GM18498 (cell line): ENCODE measurements at regions not wholly inside any gene's neighbourhood (a gene's known extent, or its start where the extent isn't known, plus 50 kb on each side); places are given as distances from the start of the nearest gene placed in this dataset.

Experiments
- ATAC-seq: cut with Tn5 transposase; IDR thresholded peaks from one replicate; pipeline ENCODE4 v1.9.1; 2021; ENCODE audit warnings: mild to moderate bottlenecking, moderate library complexity; ENCODE audit not compliant: unreplicated experiment

DNA sequence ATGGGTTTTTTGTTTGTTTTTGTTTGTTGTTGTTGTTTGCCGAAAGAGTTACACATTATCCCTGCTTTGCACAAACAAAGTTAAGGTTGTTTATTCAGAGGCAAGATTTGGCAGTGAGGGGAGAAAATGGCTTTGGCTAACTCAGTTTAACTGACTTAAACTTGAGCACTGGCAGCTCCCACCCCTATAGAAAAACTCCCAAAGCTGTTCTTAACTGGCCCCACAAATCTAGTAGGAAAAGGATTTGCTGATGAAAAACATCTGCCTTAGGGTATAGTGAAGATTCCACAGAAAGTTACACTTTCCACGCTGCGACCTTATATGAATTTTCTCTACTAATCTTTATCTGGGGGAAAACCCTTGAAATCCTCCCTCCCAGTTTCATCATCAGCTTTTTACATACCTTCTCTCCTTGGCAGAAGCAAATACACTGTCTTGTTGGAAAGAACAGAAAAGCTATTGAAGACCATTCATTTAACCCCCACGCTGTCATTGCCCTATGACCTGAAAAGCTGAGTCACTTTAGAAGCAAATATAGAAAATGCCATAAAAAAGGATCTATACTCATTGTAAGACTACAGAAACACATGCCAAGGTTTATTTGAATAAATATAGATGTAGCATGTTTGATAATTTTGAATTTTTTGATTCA lies 551.7 kb downstream of the NR2F2 start:
- ATAC-seq = no peak

DNA sequence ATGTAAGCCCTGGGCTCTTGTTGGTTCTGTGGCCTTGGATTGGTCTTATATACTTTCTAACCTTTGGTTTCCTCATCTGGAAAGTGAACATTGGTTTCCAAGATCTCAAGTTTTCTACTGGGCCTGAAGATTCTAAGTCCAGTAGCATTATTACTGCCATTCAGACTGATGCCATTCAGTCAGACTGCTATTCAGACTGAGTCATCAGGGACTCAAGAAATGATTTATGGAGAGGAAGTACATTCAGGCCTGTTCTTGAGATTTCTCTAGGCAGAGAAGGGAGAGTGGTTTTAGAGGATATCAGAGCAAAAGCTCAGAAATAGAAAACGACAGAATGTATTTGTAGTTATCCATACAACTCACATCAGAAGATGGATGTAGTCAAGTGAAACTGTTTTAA lies 557.2 kb downstream of the NR2F2 start:
- ATAC-seq = no peak

DNA sequence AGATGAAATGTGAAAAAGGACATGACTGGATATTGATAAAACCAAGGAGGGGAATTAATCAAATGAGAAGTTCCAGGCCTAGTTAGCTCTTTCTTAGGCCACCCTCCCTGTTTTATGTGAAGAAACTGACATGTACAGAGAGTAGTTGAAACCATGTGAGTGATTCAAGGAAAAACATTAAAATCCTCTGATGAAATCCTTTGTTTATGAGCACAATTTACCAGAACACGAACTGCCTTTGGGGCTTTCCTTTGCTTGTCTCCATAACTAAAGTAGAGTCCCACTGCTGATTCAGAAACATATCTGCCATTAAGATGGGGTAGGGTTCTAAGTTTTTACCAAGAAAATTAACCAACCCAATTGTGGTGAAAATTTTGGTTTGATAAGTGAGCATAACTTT lies 558.3 kb downstream of the NR2F2 start:
- no peak for ATAC-seq

DNA sequence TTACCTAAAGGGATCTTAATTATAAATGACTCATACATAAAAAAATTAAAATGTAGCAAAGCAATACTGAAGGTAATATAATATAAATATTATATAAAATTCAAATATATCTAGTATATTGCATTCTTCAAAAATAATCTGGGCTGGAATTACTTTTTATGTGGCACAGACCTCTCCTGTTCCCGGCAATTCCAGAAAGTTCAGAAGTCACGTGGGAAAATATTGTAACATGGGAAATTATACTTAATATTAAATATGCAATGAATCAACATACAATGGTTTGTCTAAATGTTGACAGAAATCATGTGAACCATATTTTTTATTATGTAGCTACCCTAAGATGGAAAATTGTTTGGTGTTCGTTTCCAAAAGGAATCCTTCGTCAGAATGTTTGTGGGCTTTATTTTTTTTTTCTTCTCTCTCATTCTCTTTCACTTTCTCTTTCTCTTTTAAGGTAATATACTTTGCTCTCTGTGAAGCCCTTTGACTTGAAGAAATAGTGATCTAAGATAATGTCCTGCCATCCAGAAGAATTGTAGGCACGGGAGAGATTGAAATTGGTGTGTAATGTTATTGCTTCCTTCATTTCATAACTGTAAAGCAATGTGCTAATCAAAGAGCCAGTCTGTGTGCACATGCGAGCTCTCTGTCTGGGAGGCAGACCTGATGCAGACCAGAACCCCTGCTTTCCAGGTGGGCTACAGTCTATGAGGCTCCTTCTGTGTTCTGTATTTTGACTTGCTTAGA lies 559.4 kb downstream of the NR2F2 start:
- peak; percentile 56 for ATAC-seq

DNA sequence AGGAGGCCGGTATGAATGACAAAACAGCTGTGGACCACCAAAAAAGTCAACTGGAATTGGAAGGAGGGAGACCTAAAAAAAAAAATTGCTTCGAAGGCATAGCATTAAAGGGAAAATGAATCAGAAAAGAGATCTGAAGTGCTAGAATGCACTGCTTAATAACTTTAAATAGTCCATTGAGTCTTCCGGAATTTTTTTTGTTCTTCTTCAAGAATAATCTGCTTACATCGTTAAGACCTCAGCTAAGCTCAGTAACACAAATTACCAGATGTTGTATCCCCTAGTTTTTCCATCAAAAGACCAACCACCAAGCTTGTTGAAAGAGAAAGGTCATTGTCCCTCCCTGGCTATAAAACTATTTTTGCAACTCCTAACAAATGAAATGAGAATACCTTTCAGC lies 560.5 kb downstream of the NR2F2 start:
- ATAC-seq = no peak

DNA sequence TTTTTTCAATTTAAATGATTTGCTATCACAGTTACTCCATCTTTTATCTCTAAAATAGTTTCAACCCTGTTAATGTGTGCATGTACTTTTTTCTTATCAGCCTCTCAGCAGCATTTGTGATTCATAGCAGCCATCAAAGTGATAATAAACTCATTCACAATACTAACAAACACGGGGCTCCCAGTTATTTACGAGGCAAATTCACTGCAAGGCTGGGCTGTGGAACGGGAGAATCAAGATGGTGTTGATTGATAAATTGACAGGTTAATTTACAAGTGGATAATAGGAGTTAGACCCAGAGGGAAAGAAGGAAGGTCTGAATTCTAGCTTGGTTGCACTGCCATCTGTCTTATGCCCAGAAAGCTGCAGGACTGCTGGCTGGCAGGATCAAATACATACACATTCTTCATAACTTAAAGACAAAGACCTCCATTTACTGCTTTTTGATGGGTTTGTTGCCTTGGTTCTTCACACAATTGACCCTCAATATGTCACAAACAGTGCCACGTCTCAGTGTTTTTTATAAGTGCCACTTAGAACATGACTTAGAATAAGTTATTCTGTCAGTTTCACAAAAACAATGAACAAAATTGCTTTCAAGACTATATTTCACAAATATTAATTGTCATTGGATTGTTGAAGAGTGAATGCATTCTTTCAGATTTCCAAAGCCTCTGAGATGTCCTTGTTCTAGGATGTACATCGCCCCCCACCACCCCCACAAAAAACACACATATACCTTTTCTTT lies 562.8 kb downstream of the NR2F2 start:
- no peak for ATAC-seq

DNA sequence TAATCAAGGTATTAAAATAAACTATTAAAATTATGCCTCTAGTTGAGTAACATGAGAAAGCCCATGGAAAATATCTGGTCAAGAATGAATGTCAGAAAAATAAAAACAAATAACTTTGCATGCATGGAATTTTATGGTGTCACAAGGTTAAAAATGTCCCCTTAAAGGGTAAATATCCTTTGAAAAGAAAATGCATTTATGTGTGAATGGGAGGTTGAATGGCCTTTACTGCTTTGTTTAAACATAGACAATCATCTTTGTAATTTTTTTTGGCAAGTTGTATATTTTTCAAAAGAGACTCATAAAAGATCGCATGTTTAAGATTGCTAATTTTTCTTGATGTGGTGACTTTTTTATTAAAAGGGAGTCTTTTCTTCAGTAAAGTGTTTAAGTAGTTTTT lies 564.2 kb downstream of the NR2F2 start:
- ATAC-seq = no peak

DNA sequence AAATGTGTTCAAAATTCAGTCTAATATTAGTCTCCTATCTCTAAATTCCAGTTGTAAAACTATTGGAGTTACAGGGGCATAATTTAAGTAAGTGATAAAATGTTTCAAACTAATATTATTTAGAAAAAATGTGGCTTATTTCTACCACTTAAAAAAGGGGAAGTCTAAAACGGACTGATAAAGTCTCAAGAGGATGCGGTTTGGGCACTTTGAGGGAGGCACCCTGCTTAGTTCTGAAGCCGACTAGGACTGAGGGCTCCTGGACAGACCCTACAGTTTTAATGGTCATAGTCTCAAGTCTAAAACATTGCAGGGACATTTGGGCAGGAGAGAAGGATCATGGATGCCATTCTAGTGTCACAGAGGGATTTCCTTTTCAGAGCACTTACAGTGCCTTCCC lies 566.3 kb downstream of the NR2F2 start:
- ATAC-seq = no peak

DNA sequence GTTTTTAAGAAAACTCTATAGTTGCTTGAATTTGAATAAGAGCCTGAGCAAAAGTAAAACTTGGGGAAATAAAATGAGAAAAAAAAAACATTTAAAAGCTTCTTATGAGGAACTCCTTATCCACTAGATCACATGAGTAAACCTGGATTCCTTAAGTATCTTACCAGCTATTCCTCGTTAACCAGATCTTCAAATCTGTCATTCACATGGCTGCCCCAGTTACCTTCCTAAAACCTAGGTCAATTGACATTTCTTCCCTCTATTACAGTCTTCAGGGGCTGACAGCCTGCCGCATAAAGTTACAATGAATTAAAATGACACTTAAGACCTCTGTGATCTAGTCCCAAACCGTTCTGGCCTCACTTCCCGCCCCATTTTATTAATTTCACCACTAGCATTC lies 583.6 kb downstream of the NR2F2 start:
- no peak for ATAC-seq

DNA sequence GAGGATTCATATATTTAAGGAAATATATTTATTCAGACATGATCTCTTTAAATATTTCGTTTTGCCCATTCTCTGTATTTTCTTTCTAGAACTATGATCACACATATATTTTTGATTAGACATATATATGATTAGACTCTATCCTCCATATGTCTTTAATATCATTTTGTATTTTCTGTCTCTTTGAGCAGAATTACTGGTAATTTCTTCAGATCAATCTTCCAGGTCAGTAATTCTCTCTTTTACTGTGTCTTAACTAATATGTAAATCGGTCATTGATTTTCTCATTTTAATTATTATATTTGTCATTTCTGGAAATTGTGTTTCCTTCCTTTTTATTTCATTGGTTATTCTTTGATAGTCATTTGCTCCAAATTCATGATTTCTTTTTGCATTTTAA lies 586.2 kb downstream of the NR2F2 start:
- no peak for ATAC-seq

DNA sequence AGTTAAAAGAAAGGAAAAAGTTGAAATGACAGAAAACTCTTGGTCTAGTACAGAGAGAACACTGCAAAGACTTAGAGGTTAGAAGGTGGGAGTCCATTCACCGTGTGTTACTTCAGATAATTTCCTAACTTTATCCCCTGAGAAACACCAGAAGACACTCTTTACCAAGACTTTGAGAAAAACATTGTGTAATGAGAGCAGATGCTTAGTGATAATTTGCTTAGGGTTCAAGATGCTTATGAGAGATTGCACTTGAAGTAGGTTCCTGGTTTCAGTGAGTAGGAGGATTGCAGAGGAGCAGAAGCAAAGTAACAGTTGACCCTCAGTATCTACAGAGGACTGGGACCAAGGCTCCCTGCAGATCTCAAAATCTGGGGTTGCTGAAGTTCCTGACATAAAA lies 594.1 kb downstream of the NR2F2 start:
- ATAC-seq = no peak

DNA sequence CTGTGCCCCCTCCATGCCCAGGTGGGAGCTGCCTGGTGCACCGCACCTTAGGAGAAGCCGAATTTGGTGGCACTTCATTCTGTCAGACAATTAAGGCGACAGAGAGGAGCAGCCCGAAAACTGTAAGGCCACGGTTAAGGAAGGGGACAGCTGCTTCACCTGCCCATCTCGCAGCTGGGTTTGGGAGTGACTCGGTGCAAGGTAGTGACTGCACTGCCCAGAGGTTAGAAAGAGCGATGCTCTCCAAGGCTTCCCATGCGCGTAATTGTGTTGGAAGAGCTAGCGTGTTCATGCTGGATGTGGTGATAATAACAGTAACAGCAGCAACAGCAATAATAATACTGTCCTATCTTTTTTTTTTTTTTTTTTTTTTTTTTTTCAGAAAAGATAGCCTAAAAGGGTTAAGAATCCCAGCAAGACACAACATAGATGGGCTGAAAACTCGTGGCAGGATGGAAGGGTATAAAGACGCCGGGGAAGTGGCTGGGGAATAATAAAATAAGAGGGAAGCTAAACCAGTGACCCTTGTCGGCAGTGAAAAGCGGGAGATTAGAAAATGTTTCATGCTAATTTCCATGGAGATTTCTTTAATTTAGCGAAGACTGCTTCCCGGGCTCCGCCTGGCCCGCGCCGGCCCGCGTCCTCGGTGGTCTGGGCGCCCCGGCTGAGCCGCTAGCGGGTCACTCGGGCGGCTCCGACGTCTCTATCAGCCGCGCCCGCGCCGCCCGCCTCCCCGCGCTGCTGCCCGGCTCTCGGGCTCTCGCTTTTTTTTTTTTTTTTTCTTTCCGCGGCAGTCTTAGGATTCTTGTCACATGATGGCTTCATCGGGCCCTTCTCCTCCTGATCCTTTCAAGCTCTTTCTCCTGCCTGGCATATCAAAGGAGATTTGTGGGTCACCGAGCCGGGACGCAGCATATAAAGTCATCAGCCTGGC lies 617.1 kb downstream of the NR2F2 start:
- no peak for ATAC-seq

DNA sequence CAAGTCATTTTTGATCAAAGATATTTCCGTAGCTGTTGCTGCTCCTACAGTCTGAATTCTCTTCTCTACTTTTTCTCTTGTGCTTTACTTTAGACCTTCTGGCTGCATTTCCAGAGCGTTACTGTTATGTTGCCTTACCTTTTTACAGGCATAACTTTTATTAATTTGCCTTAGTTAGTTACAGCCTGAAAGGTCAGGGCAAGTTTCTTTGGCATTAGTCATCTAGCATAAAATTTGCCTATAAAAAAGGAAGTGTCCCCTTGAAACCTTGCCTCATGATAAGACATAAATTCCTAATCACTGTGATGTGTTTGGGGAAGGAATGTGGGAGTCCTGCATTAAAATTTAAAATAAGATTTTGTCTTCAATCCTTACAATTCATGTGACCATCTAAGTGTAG lies 618.5 kb downstream of the NR2F2 start:
- ATAC-seq = no peak

DNA sequence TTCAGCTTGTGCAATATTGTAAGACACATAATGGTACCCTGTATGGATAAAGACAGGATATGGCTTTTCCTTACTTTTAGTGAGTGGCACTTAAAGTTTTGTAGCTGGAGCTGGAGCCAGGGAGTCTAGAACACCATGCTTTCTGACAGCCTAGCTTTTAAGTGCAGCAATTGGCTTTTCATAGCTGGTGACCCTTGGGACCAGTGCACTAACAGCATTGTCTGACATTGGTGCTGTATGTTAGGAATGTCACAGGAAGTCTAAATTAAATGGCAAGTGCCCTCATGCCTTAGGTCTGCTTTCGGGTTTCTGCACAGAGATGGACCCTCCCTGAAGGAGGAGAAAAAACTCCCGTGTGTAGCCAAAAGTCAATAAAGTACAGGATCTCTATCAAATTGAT lies 628.2 kb downstream of the NR2F2 start:
- no peak for ATAC-seq

DNA sequence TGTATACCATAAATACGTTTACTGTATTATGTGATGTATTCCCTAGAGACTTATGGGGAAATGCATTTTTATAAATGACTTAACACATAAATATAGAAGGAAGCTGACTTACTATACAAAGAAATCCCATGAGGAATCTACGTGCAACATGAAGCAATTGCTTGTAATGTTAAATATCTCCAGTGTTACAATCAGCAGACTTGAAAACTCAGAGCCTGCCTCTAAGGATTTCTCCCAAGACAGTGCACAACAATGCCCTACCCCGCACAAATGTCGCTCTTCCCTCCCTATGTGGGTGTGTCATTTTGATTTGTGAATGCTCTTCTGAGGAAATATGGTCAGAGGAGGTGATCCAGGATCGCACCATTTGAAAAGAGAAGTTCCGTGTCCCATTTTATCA lies 629.0 kb downstream of the NR2F2 start:
- ATAC-seq = no peak

DNA sequence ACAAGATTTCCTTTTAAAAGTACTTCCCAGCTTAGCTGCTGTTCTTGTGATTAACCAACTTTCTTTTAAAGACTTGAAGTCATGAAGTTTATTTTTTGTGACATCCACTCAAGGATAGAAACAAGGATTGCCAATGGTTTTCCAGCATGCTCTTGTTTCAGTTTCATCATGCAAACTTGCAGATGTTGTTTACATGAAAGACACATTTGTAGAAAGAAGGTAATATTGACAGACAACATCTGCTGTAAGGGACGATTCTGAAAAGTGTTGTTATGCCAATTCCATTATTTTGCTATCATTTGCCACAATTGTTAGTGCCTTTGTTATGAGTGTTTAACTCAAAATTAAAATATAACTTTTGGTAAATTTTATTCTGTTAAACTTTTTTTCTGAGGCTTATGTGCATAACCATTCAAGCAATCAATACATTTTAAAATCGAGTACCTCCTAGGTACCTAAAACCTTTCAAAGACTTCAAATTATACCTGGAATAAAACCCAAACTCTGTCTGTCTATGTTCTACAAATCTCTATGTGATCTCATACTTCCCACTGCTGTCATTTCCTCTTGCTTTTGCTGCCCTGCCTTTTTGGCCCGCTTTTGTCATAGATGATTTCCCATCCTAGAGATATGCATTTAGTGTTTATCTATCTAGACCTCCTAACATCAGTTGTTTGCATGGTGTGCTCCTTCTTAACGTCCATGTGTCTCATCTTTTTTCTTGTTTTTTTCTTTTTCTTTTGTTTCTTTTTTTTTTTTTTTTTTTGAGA lies 630.4 kb downstream of the NR2F2 start:
- no peak for ATAC-seq

DNA sequence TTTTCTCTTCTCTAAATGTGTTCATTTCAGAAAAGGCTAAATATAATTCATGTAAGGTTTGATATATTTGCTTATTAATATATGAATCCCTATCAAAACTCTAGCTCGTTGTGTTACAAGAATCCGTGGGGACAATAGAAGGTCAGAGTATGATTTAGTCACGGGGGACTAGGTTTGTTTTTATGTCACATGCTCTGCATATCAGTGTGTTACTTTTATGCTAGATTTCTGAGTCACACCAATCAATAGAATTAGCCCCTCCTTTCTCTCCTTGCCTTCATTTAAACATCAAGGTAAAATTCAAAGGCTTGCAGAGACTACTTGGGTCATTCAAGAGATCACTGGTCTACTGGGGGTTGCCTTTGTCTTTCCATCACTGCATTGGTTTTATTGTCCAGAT lies 636.1 kb downstream of the NR2F2 start:
- ATAC-seq = no peak

DNA sequence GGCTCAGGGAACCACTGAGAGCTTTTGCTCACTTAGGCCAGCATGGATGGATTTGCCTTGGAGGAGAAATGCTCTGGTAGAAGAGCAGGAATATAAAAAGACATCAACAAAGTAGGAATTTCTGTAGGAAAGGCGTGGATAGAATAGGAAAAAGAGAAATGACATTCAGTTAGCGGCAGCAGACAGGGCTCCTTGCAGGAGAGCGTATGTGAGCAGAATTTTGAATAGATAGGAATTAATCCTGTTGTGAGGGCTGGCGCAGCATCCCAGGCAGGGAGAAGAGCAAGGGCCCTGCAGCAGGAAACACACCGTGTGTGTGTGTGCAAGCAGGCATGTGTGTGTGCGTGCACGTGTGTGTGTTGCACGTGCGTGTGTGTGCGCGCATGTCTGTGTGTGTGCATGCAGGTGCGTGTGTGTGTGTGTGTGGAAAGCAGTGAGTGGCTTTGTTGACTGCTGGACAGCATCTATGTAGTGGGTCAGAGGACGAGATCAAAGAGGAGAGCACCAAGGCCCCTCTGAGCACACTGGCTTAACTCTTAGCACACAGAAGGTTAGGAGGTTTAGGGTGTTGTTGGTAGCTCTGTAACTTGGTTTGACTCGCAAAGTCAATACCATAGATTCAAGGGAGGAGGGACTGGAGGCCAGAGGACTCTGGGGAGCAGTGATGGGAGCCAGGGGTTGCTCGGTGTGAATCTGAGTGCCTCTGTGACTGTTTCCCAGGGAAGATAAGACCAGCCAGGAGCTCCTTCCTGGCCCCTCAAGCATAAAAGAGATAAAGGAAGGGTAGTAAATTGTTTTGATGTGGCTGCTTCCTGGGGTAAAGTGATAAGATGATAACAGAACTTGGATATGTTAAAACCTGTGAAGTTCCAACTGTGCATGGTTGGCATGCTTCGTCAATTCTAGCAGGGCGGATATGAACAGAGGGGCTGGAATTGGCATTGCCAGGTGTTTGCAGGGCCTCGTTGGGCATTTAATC lies 639.5 kb downstream of the NR2F2 start:
- ATAC-seq = no peak

DNA sequence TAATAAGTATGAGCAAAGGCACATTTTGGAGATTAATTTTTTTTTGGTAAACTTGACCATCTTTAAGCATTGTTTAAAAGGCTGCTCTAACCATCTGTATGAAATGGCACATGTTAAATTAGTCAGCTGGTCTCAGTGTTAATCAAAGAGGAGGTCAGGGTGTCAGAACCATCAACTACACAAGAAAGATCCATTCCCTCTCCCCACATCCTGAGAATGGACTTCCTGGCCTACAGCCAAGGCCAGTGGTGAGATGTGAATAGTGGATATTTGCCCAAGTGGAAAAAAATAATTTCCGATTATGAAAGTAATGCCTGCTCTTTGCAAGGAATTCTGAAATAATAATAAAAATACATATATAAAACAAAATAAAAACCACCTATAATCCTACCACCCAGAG lies 641.7 kb downstream of the NR2F2 start:
- no peak for ATAC-seq
